Panc1 (cell line): ENCODE measurements at regions not wholly inside any gene's neighbourhood (a gene's known extent, or its start where the extent isn't known, plus 50 kb on each side); places are given as distances from the start of the nearest gene placed in this dataset.

Source experiments
- ATAC-seq: fragments of 200-7000 bp; cut with Tn5 transposase; 2 replicates; pipeline ENCODE4 v1.9.1; 2020; ENCODE audit warnings: mild to moderate bottlenecking, moderate library complexity
- BruUV-seq: library from RNA; stranded (reverse); fragments of 400-500 nt; replicated peaks from 2 replicates; lab custom pipeline; 2021; lab: Mats Ljungman, UMichigan
- CTCF ChIA-PET: fragments of 300-600 bp; sonication (Branson Sonifier 250); formaldehyde crosslinking; loops from one replicate; lab custom pipeline; 2022; ENCODE audit warnings: antibody characterized with exemption; lab: Charles Lee
- POLR2A ChIA-PET: fragments of 300-600 bp; sonication (Branson Sonifier 250); formaldehyde crosslinking; loops from one replicate; lab custom pipeline; 2022; ENCODE audit warnings: antibody characterized with exemption; lab: Charles Lee
- DNase-seq: peaks from one replicate; pipeline ENCODE4 v3.0.0-alpha.2; 2010; ENCODE audit warnings: low read depth, low spot score
- H3K27ac ChIP-seq: 2 replicates; pipeline ENCODE4 v1.5.1; 2011; ENCODE audit warnings: mild to moderate bottlenecking, low read length, inconsistent platforms
- H3K27me3 ChIP-seq: fragments of 200-500 bp; sonication (Bioruptor generic); 2 replicates; pipeline ENCODE4 v1.6.0; 2014; ENCODE audit warnings: low read length, inconsistent platforms; ENCODE audit not compliant: control insufficient read depth, insufficient read depth
- H3K36me3 ChIP-seq: fragments of 200-500 bp; sonication (Bioruptor generic); 2 replicates; pipeline ENCODE4 v1.5.1; 2014; ENCODE audit warnings: inconsistent platforms, mild to moderate bottlenecking, low read length, moderate library complexity; ENCODE audit not compliant: control insufficient read depth, insufficient read depth
- H3K4me1 ChIP-seq: 2 replicates; pipeline ENCODE4 v1.5.1; 2011; ENCODE audit warnings: inconsistent platforms, mild to moderate bottlenecking, low read length, moderate library complexity; ENCODE audit not compliant: control insufficient read depth, insufficient read depth
- H3K4me3 ChIP-seq, 2 experiments: 2 replicates each; pipeline ENCODE4 v1.5.1; 2011 to 2012; ENCODE audit warnings: low read depth in 2 of 2, low read length in 2 of 2, mild to moderate bottlenecking in 2 of 2, inconsistent platforms in 1 of 2, moderate library complexity in 1 of 2
- H3K9me3 ChIP-seq: fragments of 200-500 bp; sonication (Bioruptor generic); 2 replicates; pipeline ENCODE4 v1.5.1; 2014; ENCODE audit warnings: low read depth, mild to moderate bottlenecking, inconsistent platforms, low read length, moderate library complexity; ENCODE audit not compliant: control insufficient read depth, insufficient read depth
- POLR2AphosphoS5 ChIP-seq: IDR thresholded peaks from 2 replicates; pipeline ENCODE4 v1.6.1; 2012; ENCODE audit warnings: mild to moderate bottlenecking, low read depth, low read length, moderate library complexity
- SIN3A ChIP-seq: IDR thresholded peaks from 2 replicates; pipeline ENCODE4 v1.6.1; 2012; ENCODE audit warnings: low read depth, mild to moderate bottlenecking, low read length, moderate library complexity, borderline replicate concordance; ENCODE audit not compliant: insufficient read depth
- TCF7L2 ChIP-seq: IDR thresholded peaks from 2 replicates; pipeline ENCODE4 v1.6.1; 2011; ENCODE audit warnings: mild to moderate bottlenecking, low read depth, low read length, inconsistent platforms
- in situ Hi-C: cut with HindIII; loops from 2 replicates; pipeline ENCODE4 v1.10.0; 2016; ENCODE audit warnings: low sequenced_read_pairs, low pct_unique_long_range_greater_than_20kb
- intact Hi-C: fragments of 100-400 bp; cut with micrococcal nuclease; formaldehyde crosslinking; loops from one replicate; pipeline ENCODE4 v1.10.0; 2022; ENCODE audit not compliant: unreplicated experiment
- TF ChIP-seq, protein P1 (sequence below): fragments of 450-650 bp; IDR thresholded peaks from 2 replicates; pipeline ENCODE4 v1.5.1; 2017; ENCODE audit warnings: mild to moderate bottlenecking
- TF ChIP-seq, protein P2 (sequence below), 2 experiments: IDR thresholded peaks; 2 replicates each; pipeline ENCODE4 v1.6.1; 2011 to 2012; ENCODE audit warnings: low read depth in 2 of 2, control low read depth in 1 of 2, low read length in 1 of 2, mild to moderate bottlenecking in 1 of 2, moderate library complexity in 1 of 2; ENCODE audit not compliant: insufficient read depth in 1 of 2

DNA sequence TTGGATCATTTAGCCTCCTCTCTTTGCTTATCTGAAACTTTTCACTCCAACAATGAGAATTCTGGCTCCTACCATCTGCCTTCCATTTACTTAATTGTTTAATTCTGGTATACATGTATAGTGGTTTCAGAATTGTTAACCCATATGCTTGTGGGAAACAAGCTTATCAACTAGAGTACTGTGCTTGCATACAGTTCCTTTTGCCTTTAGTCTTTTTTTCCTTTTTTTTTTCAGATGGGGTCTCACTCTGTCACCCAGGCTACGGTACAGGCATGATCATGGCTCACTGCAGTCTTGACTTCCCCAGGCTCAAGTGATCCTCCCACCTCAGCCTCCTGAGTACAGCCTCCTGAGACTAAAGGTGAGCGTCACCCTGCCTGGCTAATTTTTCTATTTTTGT is 153.8 kb upstream of the LHX5 start:
- CTCF ChIA-PET: no interaction called here

DNA sequence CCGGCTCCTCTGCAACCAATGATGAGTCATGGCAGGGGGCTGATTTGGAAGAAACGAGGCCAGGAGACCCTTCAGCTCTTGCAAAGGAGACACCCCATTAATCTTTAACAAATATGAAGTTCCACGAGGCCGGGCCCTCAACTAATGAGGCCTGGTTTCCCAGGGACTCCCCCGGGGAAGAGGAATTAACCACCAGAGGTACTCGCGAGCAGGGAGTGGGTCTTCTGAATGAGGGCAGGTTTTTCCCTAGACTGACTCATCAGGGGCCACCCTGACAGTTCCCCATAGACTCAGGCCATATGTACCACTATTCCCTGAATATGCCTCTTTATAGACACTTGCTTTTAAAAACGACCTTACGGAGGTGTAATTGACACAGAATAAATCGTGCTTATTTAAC is 150.7 kb upstream of the LHX5 start:
- intact Hi-C loops: no loop called here
- no peak overlapping the region for H3K4me3 ChIP-seq
- H3K9me3 ChIP-seq: no peaks in the 10 kb centered on the region
- no TSS peak for BruUV-seq
- no peaks in the 10 kb centered on the region for H3K36me3 ChIP-seq
- ChIA-PET POLR2A (no interaction called here), CTCF (interaction anchor here (0.6 kb wide), 1 partner anchor 287 kb away, joined by 3 read pairs; no protein-coding TSS in a partner anchor)
- in situ Hi-C loops: no loop called here
- no peaks in the 10 kb centered on the region for H3K4me1 ChIP-seq
- TF ChIP-seq SIN3A (no peak), TCF7L2 (no peak), POLR2AphosphoS5 (no peak)
- TF ChIP-seq, protein P1, sequence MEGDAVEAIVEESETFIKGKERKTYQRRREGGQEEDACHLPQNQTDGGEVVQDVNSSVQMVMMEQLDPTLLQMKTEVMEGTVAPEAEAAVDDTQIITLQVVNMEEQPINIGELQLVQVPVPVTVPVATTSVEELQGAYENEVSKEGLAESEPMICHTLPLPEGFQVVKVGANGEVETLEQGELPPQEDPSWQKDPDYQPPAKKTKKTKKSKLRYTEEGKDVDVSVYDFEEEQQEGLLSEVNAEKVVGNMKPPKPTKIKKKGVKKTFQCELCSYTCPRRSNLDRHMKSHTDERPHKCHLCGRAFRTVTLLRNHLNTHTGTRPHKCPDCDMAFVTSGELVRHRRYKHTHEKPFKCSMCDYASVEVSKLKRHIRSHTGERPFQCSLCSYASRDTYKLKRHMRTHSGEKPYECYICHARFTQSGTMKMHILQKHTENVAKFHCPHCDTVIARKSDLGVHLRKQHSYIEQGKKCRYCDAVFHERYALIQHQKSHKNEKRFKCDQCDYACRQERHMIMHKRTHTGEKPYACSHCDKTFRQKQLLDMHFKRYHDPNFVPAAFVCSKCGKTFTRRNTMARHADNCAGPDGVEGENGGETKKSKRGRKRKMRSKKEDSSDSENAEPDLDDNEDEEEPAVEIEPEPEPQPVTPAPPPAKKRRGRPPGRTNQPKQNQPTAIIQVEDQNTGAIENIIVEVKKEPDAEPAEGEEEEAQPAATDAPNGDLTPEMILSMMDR: no peak
- TF ChIP-seq, protein P2, sequence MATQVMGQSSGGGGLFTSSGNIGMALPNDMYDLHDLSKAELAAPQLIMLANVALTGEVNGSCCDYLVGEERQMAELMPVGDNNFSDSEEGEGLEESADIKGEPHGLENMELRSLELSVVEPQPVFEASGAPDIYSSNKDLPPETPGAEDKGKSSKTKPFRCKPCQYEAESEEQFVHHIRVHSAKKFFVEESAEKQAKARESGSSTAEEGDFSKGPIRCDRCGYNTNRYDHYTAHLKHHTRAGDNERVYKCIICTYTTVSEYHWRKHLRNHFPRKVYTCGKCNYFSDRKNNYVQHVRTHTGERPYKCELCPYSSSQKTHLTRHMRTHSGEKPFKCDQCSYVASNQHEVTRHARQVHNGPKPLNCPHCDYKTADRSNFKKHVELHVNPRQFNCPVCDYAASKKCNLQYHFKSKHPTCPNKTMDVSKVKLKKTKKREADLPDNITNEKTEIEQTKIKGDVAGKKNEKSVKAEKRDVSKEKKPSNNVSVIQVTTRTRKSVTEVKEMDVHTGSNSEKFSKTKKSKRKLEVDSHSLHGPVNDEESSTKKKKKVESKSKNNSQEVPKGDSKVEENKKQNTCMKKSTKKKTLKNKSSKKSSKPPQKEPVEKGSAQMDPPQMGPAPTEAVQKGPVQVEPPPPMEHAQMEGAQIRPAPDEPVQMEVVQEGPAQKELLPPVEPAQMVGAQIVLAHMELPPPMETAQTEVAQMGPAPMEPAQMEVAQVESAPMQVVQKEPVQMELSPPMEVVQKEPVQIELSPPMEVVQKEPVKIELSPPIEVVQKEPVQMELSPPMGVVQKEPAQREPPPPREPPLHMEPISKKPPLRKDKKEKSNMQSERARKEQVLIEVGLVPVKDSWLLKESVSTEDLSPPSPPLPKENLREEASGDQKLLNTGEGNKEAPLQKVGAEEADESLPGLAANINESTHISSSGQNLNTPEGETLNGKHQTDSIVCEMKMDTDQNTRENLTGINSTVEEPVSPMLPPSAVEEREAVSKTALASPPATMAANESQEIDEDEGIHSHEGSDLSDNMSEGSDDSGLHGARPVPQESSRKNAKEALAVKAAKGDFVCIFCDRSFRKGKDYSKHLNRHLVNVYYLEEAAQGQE (IDR thresholded peaks at IDR 0.05; ENCODE audit: insufficient read depth in 1 of 2, low read depth in 2 of 2, low read length in 1 of 2): no peak
- no peak overlapping the region for H3K27ac ChIP-seq
- ATAC-seq (no peak), DNase-seq (no peak)
- 0 out of 2 replicates have a peak, but pooled peaks cover 2% of the 10 kb centered on the region for H3K27me3 ChIP-seq

More for the DNA sequence above, 153.8 kb upstream of the LHX5 start:
- Histone ChIP-seq H3K9me3 (no peaks in the 10 kb centered on the region; the same call in 1 of the 2 replicates), H3K4me3 (no peak overlapping the region), H3K27ac (no peak overlapping the region), H3K4me1 (no peaks in the 10 kb centered on the region), H3K36me3 (no peaks in the 10 kb centered on the region), H3K27me3 (no peaks in the 10 kb centered on the region)
- no peak for ATAC-seq
- in situ Hi-C loops (no loop called here), intact Hi-C loops (no loop called here)
- TF ChIP-seq, protein P2 (IDR thresholded peaks at IDR 0.05; ENCODE audit: insufficient read depth in 1 of 2, low read depth in 2 of 2, low read length in 1 of 2): no peak
- TF ChIP-seq POLR2AphosphoS5 (no peak), SIN3A (no peak), TCF7L2 (no peak)
- TF ChIP-seq, protein P1: no peak
- no peak for DNase-seq
- no TSS peak for BruUV-seq
- POLR2A ChIA-PET: no interaction called here
